Mesenchymal stem cell (in vitro differentiated cells and primary cell): ENCODE measurements at regions not wholly inside any gene's neighbourhood (a gene's known extent, or its start where the extent isn't known, plus 50 kb on each side); places are given as distances from the start of the nearest gene placed in this dataset.

ENCODE experiments used
- DNase-seq: peaks from one replicate; pipeline ENCODE4 v3.0.0-alpha.2; 2013
- H2AFZ ChIP-seq: one replicate; pipeline ENCODE4 v1.6.1; 2013; ENCODE audit warnings: low read depth, mild to moderate bottlenecking, control low read depth, inconsistent platforms, low read length, moderate library complexity
- H2AK5ac ChIP-seq: 2 replicates; pipeline ENCODE4 v1.6.1; 2013; ENCODE audit warnings: low read length, moderate library complexity, mild to moderate bottlenecking, inconsistent platforms; ENCODE audit not compliant: severe bottlenecking
- H2BK120ac ChIP-seq: one replicate; pipeline ENCODE4 v1.6.1; 2013; ENCODE audit warnings: low read depth, mild to moderate bottlenecking, inconsistent platforms, low read length, moderate library complexity
- H2BK12ac ChIP-seq, 2 experiments: one replicate each; pipeline ENCODE4 v1.6.1; 2013; ENCODE audit warnings: inconsistent platforms in 2 of 2, low read length in 2 of 2, mild to moderate bottlenecking in 2 of 2, moderate library complexity in 2 of 2, control low read depth in 1 of 2
- H2BK15ac ChIP-seq: one replicate; pipeline ENCODE4 v1.6.1; 2013; ENCODE audit warnings: mild to moderate bottlenecking, low read depth, inconsistent platforms; ENCODE audit not compliant: poor library complexity, severe bottlenecking
- H2BK5ac ChIP-seq: 2 replicates; pipeline ENCODE4 v1.6.1; 2013; ENCODE audit warnings: low read depth, mild to moderate bottlenecking, low read length, control low read depth, inconsistent platforms; ENCODE audit not compliant: poor library complexity, severe bottlenecking
- H3K14ac ChIP-seq, 2 experiments: one replicate each; pipeline ENCODE4 v1.6.1; 2013; ENCODE audit warnings: inconsistent platforms in 2 of 2, low read length in 2 of 2, control low read depth in 1 of 2, mild to moderate bottlenecking in 1 of 2, moderate library complexity in 1 of 2
- H3K18ac ChIP-seq, 2 experiments: one replicate each; pipeline ENCODE4 v1.6.1; 2013; ENCODE audit warnings: inconsistent platforms in 2 of 2, low read length in 2 of 2, control low read depth in 1 of 2, low read depth in 1 of 2, mild to moderate bottlenecking in 1 of 2
- H3K23ac ChIP-seq, 2 experiments: one replicate each; pipeline ENCODE4 v1.6.1; 2013; ENCODE audit warnings: inconsistent platforms in 2 of 2, low read length in 2 of 2, mild to moderate bottlenecking in 2 of 2, moderate library complexity in 2 of 2, control low read depth in 1 of 2
- H3K27ac ChIP-seq: 2 replicates; pipeline ENCODE4 v1.5.1; 2013; ENCODE audit warnings: mild to moderate bottlenecking, moderate library complexity, low read length, control low read depth, inconsistent platforms; ENCODE audit not compliant: poor library complexity, severe bottlenecking
- H3K27me3 ChIP-seq, 2 experiments: 2 replicates each; pipeline versions ENCODE4 v1.6.1 to v1.7.0; 2013; ENCODE audit warnings: low read length in 2 of 2, mild to moderate bottlenecking in 2 of 2, moderate library complexity in 2 of 2, control low read depth in 1 of 2, inconsistent platforms in 1 of 2; ENCODE audit not compliant: control insufficient read depth in 1 of 2, insufficient read depth in 1 of 2
- H3K36me3 ChIP-seq, 2 experiments: 2 replicates each; pipeline versions ENCODE4 v1.6.1 to v1.7.0; 2013; ENCODE audit warnings: low read length in 2 of 2, control low read depth in 1 of 2, inconsistent platforms in 1 of 2, low read depth in 1 of 2, mild to moderate bottlenecking in 1 of 2; ENCODE audit not compliant: insufficient read depth in 2 of 2, control insufficient read depth in 1 of 2
- H3K4ac ChIP-seq, 2 experiments: one replicate each; pipeline ENCODE4 v1.6.1; 2013; ENCODE audit warnings: inconsistent platforms in 2 of 2, low read length in 2 of 2, mild to moderate bottlenecking in 2 of 2, moderate library complexity in 2 of 2, control low read depth in 1 of 2, low read depth in 1 of 2
- H3K4me1 ChIP-seq: 2 replicates; pipeline ENCODE4 v1.6.1; 2013; ENCODE audit warnings: low read depth, low read length, control low read depth; ENCODE audit not compliant: control insufficient read depth, insufficient read depth
- H3K4me2 ChIP-seq: 2 replicates; pipeline ENCODE4 v1.6.1; 2013; ENCODE audit warnings: low read length, mild to moderate bottlenecking, inconsistent platforms; ENCODE audit not compliant: poor library complexity, severe bottlenecking
- H3K4me3 ChIP-seq, 2 experiments: 2 replicates each; pipeline versions ENCODE4 v1.5.1 to v1.7.0; 2013; ENCODE audit warnings: low read length in 2 of 2, mild to moderate bottlenecking in 2 of 2, control low read depth in 1 of 2, low read depth in 1 of 2; ENCODE audit not compliant: insufficient read depth in 1 of 2
- H3K79me1 ChIP-seq: replicated peaks from 2 replicates; pipeline ENCODE4 v1.6.1; 2013; ENCODE audit warnings: mild to moderate bottlenecking, control low read depth, low read length, inconsistent platforms; ENCODE audit not compliant: poor library complexity, severe bottlenecking
- H3K9ac ChIP-seq: 2 replicates; pipeline ENCODE4 v1.7.0; 2013; ENCODE audit warnings: mild to moderate bottlenecking, low read length, moderate library complexity
- H3K9me3 ChIP-seq: 2 replicates; pipeline ENCODE4 v1.7.0; 2013; ENCODE audit warnings: mild to moderate bottlenecking, low read length; ENCODE audit not compliant: control insufficient read depth
- H4K8ac ChIP-seq: one replicate; pipeline ENCODE4 v1.6.1; 2013; ENCODE audit warnings: inconsistent platforms, mild to moderate bottlenecking, low read length, moderate library complexity
- H4K91ac ChIP-seq: one replicate; pipeline ENCODE4 v1.6.1; 2013; ENCODE audit warnings: mild to moderate bottlenecking, low read length, inconsistent platforms
- WGBS: methylation state at CpG from one replicate; pipeline ENCODE4 v1.1.7; 2013; ENCODE audit warnings: mixed read lengths; 5-methylcytosine and 5-hydroxymethylcytosine counted together

GRCh38 chr10:62958980-62959379, 142.8 kb upstream of the EGR2 start:
- H2AFZ ChIP-seq, result no peak overlapping the region
- H2BK120ac ChIP-seq, result no peak overlapping the region
- no peak overlapping the region for H3K27ac ChIP-seq
- no peak overlapping the region for H4K8ac ChIP-seq
- WGBS, result 100% methylated on average over 1 of the region's 1 CpG
- H3K9me3 ChIP-seq, result no peaks in the 10 kb centered on the region
- H3K4me3 ChIP-seq, result no peak overlapping the region
- H4K91ac ChIP-seq, result no peak overlapping the region
- H3K79me1 ChIP-seq, result no peaks in the 10 kb centered on the region
- no peak overlapping the region for H3K4ac ChIP-seq
- H3K9ac ChIP-seq, result no peak overlapping the region
- H3K23ac ChIP-seq, result no peak overlapping the region
- no peak overlapping the region for H2BK15ac ChIP-seq
- H2BK12ac ChIP-seq, result no peak overlapping the region
- H2AK5ac ChIP-seq, result no peak overlapping the region
- no peak overlapping the region for H2BK5ac ChIP-seq
- H3K4me2 ChIP-seq, result no peak overlapping the region
- H3K18ac ChIP-seq, result no peak overlapping the region
- no peaks in the 10 kb centered on the region for H3K4me1 ChIP-seq
- no peak for DNase-seq
- no peaks in the 10 kb centered on the region for H3K36me3 ChIP-seq
- no peaks in the 10 kb centered on the region for H3K27me3 ChIP-seq
- H3K14ac ChIP-seq, result no peak overlapping the region

GRCh38 chr10:62946278-62946677, 130.1 kb upstream of the EGR2 start:
- no peak overlapping the region for H2AFZ ChIP-seq
- no peak overlapping the region for H3K4me2 ChIP-seq
- H2BK12ac ChIP-seq, result no peak overlapping the region
- no peak overlapping the region for H2AK5ac ChIP-seq
- peaks cover 3 to 10% of the 10 kb centered on the region in 2 experiments for H3K27me3 ChIP-seq
- H3K36me3 ChIP-seq, result no peaks in the 10 kb centered on the region
- no peak overlapping the region for H3K4ac ChIP-seq
- no peaks in the 10 kb centered on the region for H3K79me1 ChIP-seq
- no peak overlapping the region for H4K8ac ChIP-seq
- H2BK5ac ChIP-seq, result no peak overlapping the region
- no peak overlapping the region for H3K18ac ChIP-seq
- DNase-seq, result no peak
- no peak overlapping the region for H4K91ac ChIP-seq
- H3K4me1 ChIP-seq, result peaks cover 1% of the 10 kb centered on the region
- no peak overlapping the region for H3K27ac ChIP-seq
- no peak overlapping the region for H3K9ac ChIP-seq
- H3K4me3 ChIP-seq, result no peak overlapping the region
- H2BK120ac ChIP-seq, result no peak overlapping the region
- no peak overlapping the region for H3K23ac ChIP-seq
- H3K14ac ChIP-seq, result no peak overlapping the region
- WGBS, result 92% methylated on average over 3 of the region's 3 CpGs
- no peak overlapping the region for H2BK15ac ChIP-seq
- H3K9me3 ChIP-seq, result no peaks in the 10 kb centered on the region

GRCh38 chr10:62939698-62940097, 123.5 kb upstream of the EGR2 start:
- no peak overlapping the region for H3K14ac ChIP-seq
- no peak for DNase-seq
- no peak overlapping the region for H2AFZ ChIP-seq
- no peak overlapping the region for H3K4me3 ChIP-seq
- no peaks in the 10 kb centered on the region for H3K4me1 ChIP-seq
- no peak overlapping the region for H3K27ac ChIP-seq
- H3K23ac ChIP-seq, result no peak overlapping the region
- no peak overlapping the region for H2AK5ac ChIP-seq
- H3K27me3 ChIP-seq, result no peaks in the 10 kb centered on the region
- H3K4me2 ChIP-seq, result no peak overlapping the region
- no peak overlapping the region for H2BK120ac ChIP-seq
- H3K9me3 ChIP-seq, result no peaks in the 10 kb centered on the region
- H3K36me3 ChIP-seq, result no peaks in the 10 kb centered on the region
- no peak overlapping the region for H2BK15ac ChIP-seq
- H3K4ac ChIP-seq, result no peak overlapping the region
- H2BK12ac ChIP-seq, result no peak overlapping the region
- no peak overlapping the region for H4K8ac ChIP-seq
- no peak overlapping the region for H4K91ac ChIP-seq
- H3K18ac ChIP-seq, result no peak overlapping the region
- H3K9ac ChIP-seq, result no peak overlapping the region
- no peak overlapping the region for H2BK5ac ChIP-seq
- WGBS, result 78% methylated on average over 2 of the region's 2 CpGs
- H3K79me1 ChIP-seq, result no peaks in the 10 kb centered on the region

DNA sequence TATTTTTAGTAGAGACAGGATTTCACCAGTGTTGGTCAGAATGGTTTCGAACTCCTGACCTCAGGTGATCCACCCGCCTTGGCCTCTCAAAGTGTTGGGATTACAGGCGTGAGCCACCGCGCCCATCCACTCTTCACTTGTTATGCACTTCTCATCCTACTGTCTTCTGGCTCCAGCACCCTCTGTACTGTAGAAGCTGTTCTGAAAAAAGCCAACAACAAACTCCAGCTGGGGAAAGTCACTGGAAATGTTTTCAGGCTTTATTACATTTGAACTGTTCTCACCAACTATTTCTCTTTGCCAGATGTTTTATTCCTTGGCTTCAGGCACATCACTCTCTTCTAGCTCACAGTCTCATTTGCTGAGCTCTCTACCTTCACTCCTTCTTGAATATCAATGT, 122.5 kb upstream of the EGR2 start:
- WGBS, result 96% methylated on average over 5 of the region's 5 CpGs
- no peaks in the 10 kb centered on the region for H3K27me3 ChIP-seq

More for the DNA sequence above, 122.5 kb upstream of the EGR2 start:
- H2BK120ac ChIP-seq, result no peak overlapping the region
- no peak overlapping the region for H3K27ac ChIP-seq
- H2BK15ac ChIP-seq, result no peak overlapping the region
- H2AK5ac ChIP-seq, result no peak overlapping the region
- H3K9me3 ChIP-seq, result no peaks in the 10 kb centered on the region
- H3K4me2 ChIP-seq, result no peak overlapping the region
- H3K79me1 ChIP-seq, result no peaks in the 10 kb centered on the region
- no peak overlapping the region for H4K91ac ChIP-seq
- no peak overlapping the region for H4K8ac ChIP-seq
- H2BK12ac ChIP-seq, result no peak overlapping the region
- no peak overlapping the region for H3K4ac ChIP-seq
- H3K23ac ChIP-seq, result no peak overlapping the region
- H3K14ac ChIP-seq, result no peak overlapping the region
- no peak overlapping the region for H2BK5ac ChIP-seq
- no peak overlapping the region for H3K9ac ChIP-seq
- no peaks in the 10 kb centered on the region for H3K4me1 ChIP-seq
- DNase-seq, result no peak
- H3K4me3 ChIP-seq, result no peak overlapping the region
- H3K18ac ChIP-seq, result no peak overlapping the region
- H2AFZ ChIP-seq, result no peak overlapping the region
- no peaks in the 10 kb centered on the region for H3K36me3 ChIP-seq
